Neural crest cell (in vitro differentiated cells): ENCODE measurements at regions not wholly inside any gene's neighbourhood (a gene's known extent, or its start where the extent isn't known, plus 50 kb on each side); places are given as distances from the start of the nearest gene placed in this dataset.

Experiments used
- DNase-seq: peaks from one replicate; pipeline ENCODE4 v3.0.0; 2021; ENCODE audit warnings: low read depth, mixed read lengths, low spot score
- H3K27ac Mint-ChIP-seq: one replicate; pipeline ENCODE4 v1.8.0; 2021; ENCODE audit warnings: mild to moderate bottlenecking, mixed read lengths; ENCODE audit not compliant: unreplicated experiment
- H3K27me3 Mint-ChIP-seq: 2 replicates; pipeline ENCODE4 v1.8.0; 2021; ENCODE audit warnings: low read depth, mild to moderate bottlenecking, mixed read lengths
- H3K36me3 Mint-ChIP-seq: 2 replicates; pipeline ENCODE4 v1.8.0; 2021; ENCODE audit warnings: low read depth, mild to moderate bottlenecking, mixed read lengths
- H3K4me1 Mint-ChIP-seq: 2 replicates; pipeline ENCODE4 v1.8.0; 2021; ENCODE audit warnings: mixed read lengths
- H3K4me3 Mint-ChIP-seq: one replicate; pipeline ENCODE4 v1.8.0; 2021; ENCODE audit warnings: mild to moderate bottlenecking, mixed read lengths
- H3K9me3 Mint-ChIP-seq: 2 replicates; pipeline ENCODE4 v1.8.0; 2021; ENCODE audit warnings: mixed read lengths
- CTCF ChIP-seq: fragments of 200-600 bp; sonication (generic); conservative IDR thresholded peaks from 2 replicates; pipeline ENCODE4 v1.5.0; 2021; ENCODE audit warnings: antibody characterized with exemption, mild to moderate bottlenecking

- no peaks in the 10 kb centered on the region for H3K9me3 Mint-ChIP-seq
Measured at GRCh38 chr2:224278531-224278930, 123.4 kb downstream of the FAM124B start.

GRCh38 chr2:224276251-224276650 is 125.7 kb downstream of the FAM124B start:
- DNase-seq = no peak
- Mint-ChIP-seq H3K4me3 (no peak overlapping the region), H3K36me3 (no peaks in the 10 kb centered on the region), H3K27me3 (no peaks in the 10 kb centered on the region), H3K27ac (no peak overlapping the region), H3K4me1 (peaks cover 4% of the 10 kb centered on the region), H3K9me3 (no peaks in the 10 kb centered on the region)
- TF ChIP-seq CTCF = no peak

More at GRCh38 chr2:224278531-224278930, 123.4 kb downstream of the FAM124B start:
- TF ChIP-seq CTCF = no peak
- no peak overlapping the region for H3K4me3 Mint-ChIP-seq
- H3K36me3 Mint-ChIP-seq = no peaks in the 10 kb centered on the region
- H3K27me3 Mint-ChIP-seq = no peaks in the 10 kb centered on the region
- DNase-seq = no peak
- no peak overlapping the region for H3K27ac Mint-ChIP-seq
- H3K4me1 Mint-ChIP-seq = peaks cover 4% of the 10 kb centered on the region

- DNase-seq = no peak
- Mint-ChIP-seq H3K9me3 (peaks cover 2% of the 10 kb centered on the region), H3K27me3 (no peaks in the 10 kb centered on the region), H3K27ac (no peak overlapping the region), H3K36me3 (no peaks in the 10 kb centered on the region), H3K4me1 (no peaks in the 10 kb centered on the region), H3K4me3 (no peak overlapping the region)
- no peak for TF ChIP-seq CTCF
Measured at GRCh38 chr2:224272237-224272910, 129.5 kb downstream of the FAM124B start.

GRCh38 chr2:224271617-224272236 is 130.2 kb downstream of the FAM124B start:
- H3K9me3 Mint-ChIP-seq = peaks cover 2% of the 10 kb centered on the region
- no peaks in the 10 kb centered on the region for H3K36me3 Mint-ChIP-seq
- H3K4me3 Mint-ChIP-seq = no peak overlapping the region
- no peak for TF ChIP-seq CTCF
- no peaks in the 10 kb centered on the region for H3K4me1 Mint-ChIP-seq
- no peaks in the 10 kb centered on the region for H3K27me3 Mint-ChIP-seq
- DNase-seq = no peak
- H3K27ac Mint-ChIP-seq = no peak overlapping the region

- DNase-seq = no peak
- H3K27ac Mint-ChIP-seq = no peak overlapping the region
- no peak overlapping the region for H3K4me3 Mint-ChIP-seq
- H3K27me3 Mint-ChIP-seq = no peaks in the 10 kb centered on the region
- no peaks in the 10 kb centered on the region for H3K36me3 Mint-ChIP-seq
- peaks cover 7% of the 10 kb centered on the region for H3K4me1 Mint-ChIP-seq
- peaks cover 2% of the 10 kb centered on the region for H3K9me3 Mint-ChIP-seq
- TF ChIP-seq CTCF = no peak
Measured at GRCh38 chr2:224268441-224268840, 133.5 kb downstream of the FAM124B start.
